ENCODE measurements at regions not wholly inside any gene's neighbourhood (a gene's known extent, or its start where the extent isn't known, plus 50 kb on each side); places are given as distances from the start of the nearest gene placed in this dataset.

GRCh38 chr11:97993562-97993961 lies 1027.2 kb upstream of the CNTN5 start:
- DNase-seq = no peak
- no peak for TF ChIP-seq POLR2A (IDR thresholded peaks at IDR 0.05)
- TF ChIP-seq, protein P1, sequence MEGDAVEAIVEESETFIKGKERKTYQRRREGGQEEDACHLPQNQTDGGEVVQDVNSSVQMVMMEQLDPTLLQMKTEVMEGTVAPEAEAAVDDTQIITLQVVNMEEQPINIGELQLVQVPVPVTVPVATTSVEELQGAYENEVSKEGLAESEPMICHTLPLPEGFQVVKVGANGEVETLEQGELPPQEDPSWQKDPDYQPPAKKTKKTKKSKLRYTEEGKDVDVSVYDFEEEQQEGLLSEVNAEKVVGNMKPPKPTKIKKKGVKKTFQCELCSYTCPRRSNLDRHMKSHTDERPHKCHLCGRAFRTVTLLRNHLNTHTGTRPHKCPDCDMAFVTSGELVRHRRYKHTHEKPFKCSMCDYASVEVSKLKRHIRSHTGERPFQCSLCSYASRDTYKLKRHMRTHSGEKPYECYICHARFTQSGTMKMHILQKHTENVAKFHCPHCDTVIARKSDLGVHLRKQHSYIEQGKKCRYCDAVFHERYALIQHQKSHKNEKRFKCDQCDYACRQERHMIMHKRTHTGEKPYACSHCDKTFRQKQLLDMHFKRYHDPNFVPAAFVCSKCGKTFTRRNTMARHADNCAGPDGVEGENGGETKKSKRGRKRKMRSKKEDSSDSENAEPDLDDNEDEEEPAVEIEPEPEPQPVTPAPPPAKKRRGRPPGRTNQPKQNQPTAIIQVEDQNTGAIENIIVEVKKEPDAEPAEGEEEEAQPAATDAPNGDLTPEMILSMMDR (IDR thresholded peaks at IDR 0.05) = no peak
- Histone ChIP-seq H3K4me3 (no peak overlapping the region), H3K9me3 (peaks cover 0 to under 1% (median 0%) of the 10 kb centered on the region in 4 donors), H3K36me3 (no peaks in the 10 kb centered on the region), H3K27ac (no peak overlapping the region), H3K27me3 (no peaks in the 10 kb centered on the region), H3K4me1 (no peaks in the 10 kb centered on the region)

GRCh38 chr11:97995874-97996273 lies 1024.9 kb upstream of the CNTN5 start:
- TF ChIP-seq, protein P1 (IDR thresholded peaks at IDR 0.05) = no peak
- no peak for TF ChIP-seq POLR2A (IDR thresholded peaks at IDR 0.05)
- no peaks in the 10 kb centered on the region for H3K4me1 ChIP-seq

GRCh38 chr11:97996762-97997161 lies 1024.0 kb upstream of the CNTN5 start:
- Histone ChIP-seq H3K36me3 (no peaks in the 10 kb centered on the region), H3K4me3 (no peak overlapping the region), H3K27me3 (no peaks in the 10 kb centered on the region), H3K9me3 (peaks cover 0 to 3% (median 0%) of the 10 kb centered on the region in 4 donors), H3K27ac (no peak overlapping the region), H3K4me1 (no peaks in the 10 kb centered on the region)
- no peak for TF ChIP-seq POLR2A (IDR thresholded peaks at IDR 0.05)
- DNase-seq = no peak

More at GRCh38 chr11:97995874-97996273, 1024.9 kb upstream of the CNTN5 start:
- no peak for DNase-seq
- Histone ChIP-seq H3K27ac (no peak overlapping the region), H3K9me3 (peaks cover 0 to 3% (median 0%) of the 10 kb centered on the region in 4 donors), H3K27me3 (no peaks in the 10 kb centered on the region), H3K36me3 (no peaks in the 10 kb centered on the region), H3K4me3 (no peak overlapping the region)

- H3K4me3 ChIP-seq = no peak overlapping the region
- H3K27me3 ChIP-seq = no peaks in the 10 kb centered on the region
- DNase-seq = no peak
- H3K27ac ChIP-seq = no peak overlapping the region
- TF ChIP-seq, protein P1 (IDR thresholded peaks at IDR 0.05) = no peak
- TF ChIP-seq POLR2A (IDR thresholded peaks at IDR 0.05) = no peak
- H3K9me3 ChIP-seq = peaks cover 0 to under 1% (median 0%) of the 10 kb centered on the region in 4 donors
- no peaks in the 10 kb centered on the region for H3K4me1 ChIP-seq
- no peaks in the 10 kb centered on the region for H3K36me3 ChIP-seq
These were observed 1017.0 kb upstream of the CNTN5 start for GRCh38 chr11:98003606-98004371.

DNA sequence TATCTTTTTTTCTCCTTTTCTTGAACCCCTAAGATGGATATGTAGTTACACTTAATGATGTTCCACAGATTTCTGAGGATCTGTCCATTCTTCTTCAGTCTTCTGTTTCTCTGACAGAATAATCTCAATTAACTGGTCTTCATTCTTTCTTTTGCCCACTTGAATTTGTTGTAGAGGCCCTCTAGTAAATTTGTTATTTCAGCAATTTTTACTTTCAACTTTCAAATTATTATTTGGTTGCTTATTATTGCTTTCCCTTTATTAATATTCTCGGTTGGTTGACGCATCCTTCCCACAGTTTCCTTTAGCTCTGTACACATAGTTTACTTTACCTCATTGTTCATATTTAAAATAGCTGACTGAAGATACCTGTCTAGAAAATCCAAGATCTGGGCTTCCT lies 1013.7 kb upstream of the CNTN5 start:
- TF ChIP-seq, protein P1 (IDR thresholded peaks at IDR 0.05) = no peak
- no peak for TF ChIP-seq POLR2A (IDR thresholded peaks at IDR 0.05)
- Histone ChIP-seq H3K27me3 (no peaks in the 10 kb centered on the region), H3K4me1 (no peaks in the 10 kb centered on the region), H3K36me3 (no peaks in the 10 kb centered on the region), H3K4me3 (no peak overlapping the region), H3K9me3 (no peaks in the 10 kb centered on the region), H3K27ac (no peak overlapping the region)
- no peak for DNase-seq

DNA sequence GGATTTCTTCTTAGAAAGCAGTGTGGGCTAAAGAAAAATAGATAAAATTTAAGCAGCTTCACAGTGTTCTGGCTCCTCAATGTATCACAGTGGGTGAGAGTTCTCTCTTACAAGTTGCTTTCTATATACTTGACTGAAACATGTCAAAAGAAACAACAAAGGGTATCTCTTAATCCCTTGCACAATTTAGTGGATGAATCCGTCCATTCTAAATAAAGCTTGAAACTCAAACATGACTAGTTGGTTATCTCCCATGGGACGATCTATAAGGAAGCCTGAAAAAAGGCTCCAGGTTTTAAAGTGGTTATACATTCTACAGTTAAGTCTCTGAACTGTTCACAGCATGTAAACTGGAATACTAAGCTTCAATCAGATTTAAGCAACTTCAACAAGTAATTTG lies 993.1 kb upstream of the CNTN5 start:
- Histone ChIP-seq H3K9me3 (no peaks in the 10 kb centered on the region), H3K4me3 (no peak overlapping the region), H3K27ac (no peak overlapping the region), H3K36me3 (no peaks in the 10 kb centered on the region), H3K4me1 (no peaks in the 10 kb centered on the region), H3K27me3 (no peaks in the 10 kb centered on the region)
- DNase-seq = no peak
- TF ChIP-seq, protein P1 (IDR thresholded peaks at IDR 0.05) = no peak
- no peak for TF ChIP-seq POLR2A (IDR thresholded peaks at IDR 0.05)

Measured in Peyer's patch (tissue), 4 donors.